Lower lobe of right lung (tissue), 2 donors: ENCODE measurements at regions not wholly inside any gene's neighbourhood (a gene's known extent, or its start where the extent isn't known, plus 50 kb on each side); places are given as distances from the start of the nearest gene placed in this dataset.
A peak's percentile ranks its signal among the peaks of the same experiment; 100 is the strongest.

Source experiments
- ATAC-seq, 2 donors: fragments of 200-7000 bp; cut with Tn5 transposase; one replicate each; pipeline ENCODE4 v1.9.1; 2020 to 2022; ENCODE audit warnings: mild to moderate bottlenecking in 2 of 2, moderate library complexity in 2 of 2
- DNase-seq: peaks from one replicate; pipeline ENCODE4 v3.0.0-alpha.2; 2020
- H3K27ac ChIP-seq: fragments of 200-600 bp; one replicate; pipeline ENCODE4 v1.8.0; 2022
- H3K27me3 ChIP-seq: fragments of 200-600 bp; one replicate; pipeline ENCODE4 v1.8.0; 2022; ENCODE audit warnings: low read depth
- H3K36me3 ChIP-seq: fragments of 200-600 bp; one replicate; pipeline ENCODE4 v1.8.0; 2022; ENCODE audit warnings: mild to moderate bottlenecking
- H3K4me1 ChIP-seq: fragments of 200-600 bp; one replicate; pipeline ENCODE4 v1.8.0; 2022
- H3K4me3 ChIP-seq: fragments of 200-600 bp; one replicate; pipeline ENCODE4 v1.8.0; 2022; ENCODE audit warnings: mild to moderate bottlenecking
- H3K9me3 ChIP-seq: fragments of 200-600 bp; one replicate; pipeline ENCODE4 v1.8.0; 2022
- intact Hi-C: fragments of 100-400 bp; cut with DNase I; formaldehyde crosslinking; loops from one replicate; pipeline ENCODE4 v1.11.0; 2022
- TF ChIP-seq, protein P1 (sequence below): fragments of 200-600 bp; IDR thresholded peaks from one replicate; pipeline ENCODE4 v1.8.0; 2022; ENCODE audit warnings: antibody characterized with exemption, mild to moderate bottlenecking
- donor health status: DM: no; HTN: yes; CAD: no; lungs with severe emphysema.

DNA sequence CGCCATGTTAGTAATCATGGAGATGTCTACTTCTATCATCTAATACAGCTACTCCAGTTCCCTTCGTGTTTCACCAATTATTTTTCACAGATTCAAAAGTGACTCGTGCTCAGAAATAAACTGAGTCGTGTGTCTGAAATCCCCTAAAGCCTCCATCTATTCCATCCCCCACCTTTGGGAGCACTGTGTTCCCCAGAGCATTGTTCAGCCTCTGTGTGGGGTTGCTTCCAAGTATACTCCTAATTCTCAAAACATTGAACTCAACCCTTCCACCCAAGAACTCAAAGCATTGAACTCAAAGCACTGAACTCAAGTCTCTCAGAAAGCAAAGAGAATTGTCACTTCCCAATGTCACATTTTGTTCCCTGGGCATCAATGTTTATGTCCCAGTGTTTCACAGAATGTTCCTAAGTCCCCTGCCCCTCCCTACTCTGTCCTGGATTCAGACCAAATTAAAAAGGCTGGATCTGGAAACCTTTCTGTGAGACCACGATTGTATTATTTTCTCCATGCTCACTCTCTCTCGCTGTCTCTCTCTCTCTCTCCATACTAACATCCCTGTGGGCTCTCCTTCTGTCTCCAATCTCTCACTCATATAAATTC, 138.5 kb upstream of the QRFPR start:
- TF ChIP-seq, protein P1, sequence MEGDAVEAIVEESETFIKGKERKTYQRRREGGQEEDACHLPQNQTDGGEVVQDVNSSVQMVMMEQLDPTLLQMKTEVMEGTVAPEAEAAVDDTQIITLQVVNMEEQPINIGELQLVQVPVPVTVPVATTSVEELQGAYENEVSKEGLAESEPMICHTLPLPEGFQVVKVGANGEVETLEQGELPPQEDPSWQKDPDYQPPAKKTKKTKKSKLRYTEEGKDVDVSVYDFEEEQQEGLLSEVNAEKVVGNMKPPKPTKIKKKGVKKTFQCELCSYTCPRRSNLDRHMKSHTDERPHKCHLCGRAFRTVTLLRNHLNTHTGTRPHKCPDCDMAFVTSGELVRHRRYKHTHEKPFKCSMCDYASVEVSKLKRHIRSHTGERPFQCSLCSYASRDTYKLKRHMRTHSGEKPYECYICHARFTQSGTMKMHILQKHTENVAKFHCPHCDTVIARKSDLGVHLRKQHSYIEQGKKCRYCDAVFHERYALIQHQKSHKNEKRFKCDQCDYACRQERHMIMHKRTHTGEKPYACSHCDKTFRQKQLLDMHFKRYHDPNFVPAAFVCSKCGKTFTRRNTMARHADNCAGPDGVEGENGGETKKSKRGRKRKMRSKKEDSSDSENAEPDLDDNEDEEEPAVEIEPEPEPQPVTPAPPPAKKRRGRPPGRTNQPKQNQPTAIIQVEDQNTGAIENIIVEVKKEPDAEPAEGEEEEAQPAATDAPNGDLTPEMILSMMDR, result no peak
- Histone ChIP-seq H3K36me3 (no peaks in the 10 kb centered on the region), H3K27ac (no peak overlapping the region), H3K4me1 (no peaks in the 10 kb centered on the region), H3K27me3 (no peaks in the 10 kb centered on the region), H3K4me3 (no peak overlapping the region), H3K9me3 (no peaks in the 10 kb centered on the region)
- ATAC-seq, result no peak
- intact Hi-C loops, result no loop called here
- no peak for DNase-seq

DNA sequence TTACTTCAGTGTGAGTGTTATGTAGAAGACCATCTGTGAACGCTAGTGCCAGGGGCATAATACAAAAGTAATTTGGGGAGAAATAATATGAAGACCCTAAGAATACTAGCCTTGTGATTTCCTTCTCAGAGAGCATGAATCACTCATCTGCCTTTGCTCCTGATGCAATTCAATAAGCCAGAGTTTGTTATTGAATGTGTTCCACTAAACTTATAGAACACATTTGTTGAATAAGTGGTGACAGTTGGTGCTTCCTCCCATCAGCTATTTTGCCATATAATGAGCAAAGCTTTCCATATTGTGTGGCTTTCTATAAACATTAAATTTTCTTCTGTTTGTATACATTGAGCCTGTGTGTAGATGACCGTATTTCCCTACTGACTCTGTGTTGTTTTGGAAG, 136.4 kb upstream of the QRFPR start:
- Histone ChIP-seq H3K36me3 (no peaks in the 10 kb centered on the region), H3K9me3 (no peaks in the 10 kb centered on the region), H3K27me3 (no peaks in the 10 kb centered on the region), H3K4me1 (no peaks in the 10 kb centered on the region), H3K27ac (no peak overlapping the region), H3K4me3 (no peak overlapping the region)
- TF ChIP-seq, protein P1, result no peak
- intact Hi-C loops, result no loop called here
- ATAC-seq (no peak), DNase-seq (no peak)

DNA sequence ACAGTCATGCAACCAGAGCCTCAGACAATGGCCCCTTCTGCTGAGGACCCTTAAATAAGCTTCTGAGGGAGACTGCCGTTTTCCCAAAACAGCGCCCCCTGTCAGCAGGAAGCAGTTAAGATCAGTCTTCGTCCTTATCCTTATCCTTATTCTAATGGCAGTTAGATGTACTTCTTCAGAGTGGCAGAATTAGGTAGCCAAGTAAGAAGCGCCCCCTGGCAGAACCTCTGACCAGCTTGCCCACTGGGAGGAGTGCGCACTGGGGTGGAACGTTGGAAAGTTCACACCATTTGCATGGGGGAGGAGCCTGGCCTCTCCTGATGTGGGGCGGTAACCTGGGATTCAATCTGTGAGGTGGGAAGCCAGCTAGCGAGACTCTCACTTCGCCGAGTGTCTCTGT, 133.6 kb upstream of the QRFPR start:
- Histone ChIP-seq H3K36me3 (no peaks in the 10 kb centered on the region), H3K4me3 (no peak overlapping the region), H3K9me3 (no peaks in the 10 kb centered on the region), H3K4me1 (no peaks in the 10 kb centered on the region), H3K27me3 (no peaks in the 10 kb centered on the region), H3K27ac (no peak overlapping the region)
- TF ChIP-seq, protein P1, result no peak
- no peak for ATAC-seq
- DNase-seq, result no peak
- intact Hi-C loops, result no loop called here

DNA sequence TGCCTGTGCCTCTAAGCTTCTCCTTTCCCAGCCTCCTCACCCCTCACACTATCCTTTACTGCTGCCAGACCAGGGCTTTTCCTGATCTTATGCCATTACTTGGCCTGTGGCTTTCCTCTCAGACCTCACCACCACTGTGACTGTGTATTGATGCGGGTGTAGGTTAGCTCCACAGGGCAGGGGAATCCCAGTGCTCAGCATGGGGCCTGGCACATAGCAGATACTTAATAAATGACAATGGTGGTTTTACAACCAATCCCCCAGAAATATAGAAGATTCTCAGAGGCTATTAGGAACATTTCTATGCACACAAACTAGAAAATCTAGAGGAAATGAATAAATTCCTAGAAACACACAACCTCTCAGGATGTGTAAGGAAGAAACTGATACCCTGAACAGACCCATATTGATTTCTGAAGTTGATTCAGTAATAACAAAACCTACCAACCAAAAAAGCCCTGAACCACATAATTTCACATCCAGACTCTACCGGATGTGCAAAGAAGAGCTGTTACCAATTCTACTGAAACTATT, 129.6 kb upstream of the QRFPR start:
- intact Hi-C loops, result no loop called here
- no peaks in the 10 kb centered on the region for H3K4me1 ChIP-seq
- no peak overlapping the region for H3K4me3 ChIP-seq
- DNase-seq (no peak), ATAC-seq (no peak)
- TF ChIP-seq, protein P1, result no peak
- no peak overlapping the region for H3K27ac ChIP-seq
- no peaks in the 10 kb centered on the region for H3K36me3 ChIP-seq
- no peaks in the 10 kb centered on the region for H3K9me3 ChIP-seq
- H3K27me3 ChIP-seq, result no peaks in the 10 kb centered on the region

DNA sequence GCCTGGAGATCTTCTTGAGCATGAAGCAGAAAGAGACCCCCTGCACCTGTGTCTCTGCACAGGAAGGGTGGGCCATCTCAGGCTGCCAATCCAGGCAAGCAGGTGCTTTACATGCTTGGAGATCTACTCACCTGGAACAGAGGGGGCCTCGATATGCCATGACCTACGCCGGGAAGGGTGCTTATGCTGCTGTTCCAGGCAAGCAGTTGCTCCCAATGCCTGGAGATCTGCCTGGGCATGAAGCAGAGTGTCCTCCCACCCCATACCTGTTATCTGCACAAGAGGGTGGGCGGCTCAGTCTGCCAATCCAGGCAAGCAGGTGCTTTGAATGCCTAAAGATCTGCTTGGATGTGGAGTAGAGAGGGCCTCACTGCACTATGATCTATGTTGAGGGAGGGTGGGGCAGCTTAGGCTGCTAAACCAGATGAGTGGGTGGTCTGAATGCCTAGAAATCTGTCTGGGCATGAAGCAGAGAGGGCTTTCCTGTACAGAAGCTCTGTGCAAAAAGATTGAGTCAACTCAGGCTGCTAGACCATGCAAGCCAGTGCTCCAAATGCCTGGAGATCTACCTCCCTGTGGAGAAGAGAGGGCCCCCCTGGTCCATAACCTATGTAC, 104.5 kb upstream of the QRFPR start:
- no peaks in the 10 kb centered on the region for H3K9me3 ChIP-seq
- no peaks in the 10 kb centered on the region for H3K27me3 ChIP-seq
- DNase-seq (no peak), ATAC-seq (peak in 1 of 2 donors; percentile 35)
- no peaks in the 10 kb centered on the region for H3K4me1 ChIP-seq
- H3K36me3 ChIP-seq, result no peaks in the 10 kb centered on the region
- TF ChIP-seq, protein P1, result no peak
- no peak overlapping the region for H3K4me3 ChIP-seq
- intact Hi-C loops, result loop anchor here (10.0 kb wide), 1 partner anchor 160 kb away; no protein-coding TSS in a partner anchor
- no peak overlapping the region for H3K27ac ChIP-seq
